DMS 273 (cell line): ENCODE measurements at regions not wholly inside any gene's neighbourhood (a gene's known extent, or its start where the extent isn't known, plus 50 kb on each side); places are given as distances from the start of the nearest gene placed in this dataset.
"Not testable (repeated sequence)": the region's sequence is repeated elsewhere in the genome, so short reads cannot be mapped to it uniquely, and the experiment has no call there.

Experiments
- DNase-seq: peaks from one replicate; lab custom pipeline; 2025; ENCODE audit not compliant: unreplicated experiment; lab: John Stamatoyannopoulos, UW

GRCh38 chrX:135632353-135632752 lies 81.1 kb upstream of the CT45A1 start:
- DNase-seq: peak; percentile 26

GRCh38 chrX:135639066-135639780 lies 74.2 kb upstream of the CT45A1 start:
- DNase-seq: no peak

- DNase-seq: no peak
These were observed 69.5 kb upstream of the CT45A1 start for GRCh38 chrX:135643916-135644315.

- DNase-seq: no peak
These were observed 68.8 kb upstream of the CT45A1 start for GRCh38 chrX:135644624-135645023.

GRCh38 chrX:135649029-135649428 lies 64.4 kb upstream of the CT45A1 start:
- DNase-seq: no peak

GRCh38 chrX:135649561-135649960 lies 63.9 kb upstream of the CT45A1 start:
- DNase-seq: no peak

- DNase-seq: no peak
These were observed 61.7 kb upstream of the CT45A1 start for GRCh38 chrX:135651647-135652295.

GRCh38 chrX:135652602-135653001 lies 60.8 kb upstream of the CT45A1 start:
- DNase-seq: no peak

- not testable (repeated sequence) for DNase-seq
These were observed 55.3 kb upstream of the CT45A1 start for GRCh38 chrX:135657952-135658654.
